Esophagus muscularis mucosa (tissue), 4 donors: ENCODE measurements at regions not wholly inside any gene's neighbourhood (a gene's known extent, or its start where the extent isn't known, plus 50 kb on each side); places are given as distances from the start of the nearest gene placed in this dataset.

Experiments used
- DNase-seq: peaks from one replicate; pipeline ENCODE4 v3.0.0-alpha.2; 2017; ENCODE audit errors: extremely low spot score
- H3K27ac ChIP-seq, 4 donors: fragments of 200-600 bp; sonication (generic); replicated peaks in 1 of 4; 1 replicate in 3 of 4; 2 replicates in 1 of 4; pipeline ENCODE4 v1.5.1; 2016 to 2019; ENCODE audit warnings: mild to moderate bottlenecking in 1 of 4
- H3K27me3 ChIP-seq, 4 donors: fragments of 200-600 bp; sonication (generic); one replicate each; pipeline versions ENCODE4 v1.5.1 to v1.6.0; 2016 to 2019
- H3K36me3 ChIP-seq, 4 donors: fragments of 200-600 bp; sonication (generic); one replicate each; pipeline ENCODE4 v1.5.1; 2016 to 2019
- H3K4me1 ChIP-seq, 4 donors: fragments of 200-600 bp; sonication (generic); one replicate each; pipeline ENCODE4 v1.5.1; 2016 to 2019
- H3K4me3 ChIP-seq, 4 donors: fragments of 200-600 bp; sonication (generic); 1 replicate in 2 of 4; 2 replicates in 2 of 4; pipeline ENCODE4 v1.5.1; 2016 to 2019; ENCODE audit warnings: mild to moderate bottlenecking in 4 of 4, moderate library complexity in 1 of 4
- H3K9me3 ChIP-seq, 4 donors: fragments of 200-600 bp; sonication (generic); 1 replicate in 3 of 4; 2 replicates in 1 of 4; pipeline ENCODE4 v1.5.1; 2016 to 2019
- EP300 ChIP-seq: sonication (generic); formaldehyde crosslinking; IDR thresholded peaks from one replicate; pipeline ENCODE4 v1.6.1; 2017; ENCODE audit warnings: antibody characterized with exemption
- POLR2A ChIP-seq: fragments of 450-650 bp; IDR thresholded peaks from one replicate; pipeline ENCODE4 v1.6.1; 2017; ENCODE audit warnings: antibody characterized with exemption, moderate library complexity, mild to moderate bottlenecking, low read depth
- POLR2AphosphoS5 ChIP-seq, 2 donors: sonication (generic); formaldehyde crosslinking; IDR thresholded peaks; one replicate each; pipeline ENCODE4 v1.6.1; 2017; ENCODE audit warnings: antibody characterized with exemption in 2 of 2
- WGBS: methylation state at CpG from one replicate; pipeline ENCODE4 v1.1.5; 2018; 5-methylcytosine and 5-hydroxymethylcytosine counted together
- intact Hi-C: fragments of 100-400 bp; cut with DNase I; formaldehyde crosslinking; loops from one replicate; pipeline ENCODE4 v1.15.1; 2023
- TF ChIP-seq, protein P1 (sequence below), 3 experiments: fragments of 200-600 bp in 2 of 3; fragments of 450-650 bp in 1 of 3; sonication (generic) in 2 of 3; IDR thresholded peaks; one replicate each; pipeline ENCODE4 v1.5.1; 2017 to 2019; ENCODE audit warnings: antibody characterized with exemption in 3 of 3, mild to moderate bottlenecking in 2 of 3, moderate library complexity in 1 of 3

DNA sequence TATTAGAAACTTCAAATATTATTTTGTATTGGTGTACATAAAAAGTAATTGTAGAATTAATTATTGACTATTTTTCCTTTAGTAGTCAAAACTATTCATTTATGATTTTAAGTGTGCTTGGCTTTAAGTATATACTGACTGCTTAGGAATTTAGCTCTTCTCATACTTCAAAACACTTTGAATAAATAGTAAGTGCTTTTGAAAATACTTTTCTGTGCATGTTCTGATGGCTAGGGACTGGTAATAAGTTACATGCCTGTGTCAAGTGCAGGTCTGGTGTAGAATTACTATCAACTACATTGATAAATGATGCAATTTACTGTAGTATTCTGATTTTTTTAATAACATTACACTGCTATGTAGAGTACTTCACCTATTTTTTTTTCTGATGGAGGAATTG lies 397.6 kb upstream of the SGO1 start:
- Histone ChIP-seq H3K4me1 (peaks cover 0 to 7% (median 2%) of the 10 kb centered on the region in 4 donors), H3K27me3 (no peaks in the 10 kb centered on the region), H3K4me3 (no peak overlapping the region), H3K9me3 (no peaks in the 10 kb centered on the region), H3K36me3 (no peaks in the 10 kb centered on the region), H3K27ac (no peak overlapping the region)
- TF ChIP-seq POLR2AphosphoS5 (IDR thresholded peaks at IDR 0.05) = no peak
- TF ChIP-seq, protein P1, sequence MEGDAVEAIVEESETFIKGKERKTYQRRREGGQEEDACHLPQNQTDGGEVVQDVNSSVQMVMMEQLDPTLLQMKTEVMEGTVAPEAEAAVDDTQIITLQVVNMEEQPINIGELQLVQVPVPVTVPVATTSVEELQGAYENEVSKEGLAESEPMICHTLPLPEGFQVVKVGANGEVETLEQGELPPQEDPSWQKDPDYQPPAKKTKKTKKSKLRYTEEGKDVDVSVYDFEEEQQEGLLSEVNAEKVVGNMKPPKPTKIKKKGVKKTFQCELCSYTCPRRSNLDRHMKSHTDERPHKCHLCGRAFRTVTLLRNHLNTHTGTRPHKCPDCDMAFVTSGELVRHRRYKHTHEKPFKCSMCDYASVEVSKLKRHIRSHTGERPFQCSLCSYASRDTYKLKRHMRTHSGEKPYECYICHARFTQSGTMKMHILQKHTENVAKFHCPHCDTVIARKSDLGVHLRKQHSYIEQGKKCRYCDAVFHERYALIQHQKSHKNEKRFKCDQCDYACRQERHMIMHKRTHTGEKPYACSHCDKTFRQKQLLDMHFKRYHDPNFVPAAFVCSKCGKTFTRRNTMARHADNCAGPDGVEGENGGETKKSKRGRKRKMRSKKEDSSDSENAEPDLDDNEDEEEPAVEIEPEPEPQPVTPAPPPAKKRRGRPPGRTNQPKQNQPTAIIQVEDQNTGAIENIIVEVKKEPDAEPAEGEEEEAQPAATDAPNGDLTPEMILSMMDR (IDR thresholded peaks at IDR 0.05) = no peak
- no peak for TF ChIP-seq POLR2A
- TF ChIP-seq EP300 = no peak
- intact Hi-C loops = no loop called here
- DNase-seq = no peak

DNA sequence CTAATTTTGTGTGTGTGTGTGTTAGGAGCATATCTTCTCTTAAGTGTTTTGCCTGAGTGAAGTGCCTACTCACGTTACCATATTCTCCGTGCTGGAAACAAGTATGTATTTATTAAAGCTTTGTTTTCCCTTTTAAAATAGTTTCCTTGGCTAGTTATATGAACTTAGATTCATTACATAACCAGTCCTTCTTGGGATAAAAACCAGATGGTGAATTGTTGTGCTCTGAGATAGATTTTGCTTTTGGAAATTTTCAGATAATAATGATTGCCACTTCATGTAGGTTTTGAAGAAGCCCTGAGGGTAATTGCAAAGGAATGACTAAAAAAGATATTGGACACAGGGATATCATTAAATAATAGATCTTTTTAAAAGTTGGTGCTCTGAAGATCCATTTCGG lies 390.2 kb upstream of the SGO1 start:
- Histone ChIP-seq H3K27me3 (no peaks in the 10 kb centered on the region), H3K4me1 (no peaks in the 10 kb centered on the region), H3K4me3 (no peak overlapping the region), H3K27ac (no peak overlapping the region), H3K9me3 (peaks cover 0 to 6% (median 0%) of the 10 kb centered on the region in 4 donors), H3K36me3 (no peaks in the 10 kb centered on the region)
- intact Hi-C loops = no loop called here
- TF ChIP-seq POLR2AphosphoS5 (IDR thresholded peaks at IDR 0.05) (no peak), POLR2A (no peak), EP300 (no peak)
- TF ChIP-seq, protein P1 (IDR thresholded peaks at IDR 0.05) = no peak
- WGBS = 69% methylated on average over 3 of the region's 3 CpGs
- no peak for DNase-seq

DNA sequence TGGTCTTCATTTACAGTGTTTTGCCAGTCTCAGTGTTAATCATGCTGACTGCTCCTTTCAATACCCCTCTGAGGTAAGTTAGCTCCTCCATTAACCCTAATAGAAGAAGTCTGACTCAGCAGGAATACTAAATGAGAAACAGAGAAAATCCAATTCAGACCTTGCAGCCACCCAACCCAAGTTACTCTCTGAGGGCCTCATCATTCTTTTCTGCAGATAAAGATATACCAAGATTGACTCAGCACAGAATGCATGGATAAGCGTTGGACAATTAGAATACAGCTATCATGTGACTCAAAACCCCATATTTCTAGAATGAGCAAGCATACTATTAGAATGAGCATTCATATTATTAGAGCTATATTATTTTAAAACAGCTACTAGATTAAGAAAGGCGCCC lies 389.1 kb upstream of the SGO1 start:
- no peaks in the 10 kb centered on the region for H3K27me3 ChIP-seq
- 94% methylated on average over 2 of the region's 2 CpGs for WGBS
- no peaks in the 10 kb centered on the region for H3K36me3 ChIP-seq
- peaks cover 0 to 6% (median 0%) of the 10 kb centered on the region in 4 donors for H3K9me3 ChIP-seq
- no peak overlapping the region for H3K27ac ChIP-seq
- DNase-seq = no peak
- TF ChIP-seq POLR2A (no peak), EP300 (no peak), POLR2AphosphoS5 (IDR thresholded peaks at IDR 0.05) (no peak)
- TF ChIP-seq, protein P1 (IDR thresholded peaks at IDR 0.05) = no peak
- intact Hi-C loops = no loop called here
- H3K4me1 ChIP-seq = no peaks in the 10 kb centered on the region
- no peak overlapping the region for H3K4me3 ChIP-seq

DNA sequence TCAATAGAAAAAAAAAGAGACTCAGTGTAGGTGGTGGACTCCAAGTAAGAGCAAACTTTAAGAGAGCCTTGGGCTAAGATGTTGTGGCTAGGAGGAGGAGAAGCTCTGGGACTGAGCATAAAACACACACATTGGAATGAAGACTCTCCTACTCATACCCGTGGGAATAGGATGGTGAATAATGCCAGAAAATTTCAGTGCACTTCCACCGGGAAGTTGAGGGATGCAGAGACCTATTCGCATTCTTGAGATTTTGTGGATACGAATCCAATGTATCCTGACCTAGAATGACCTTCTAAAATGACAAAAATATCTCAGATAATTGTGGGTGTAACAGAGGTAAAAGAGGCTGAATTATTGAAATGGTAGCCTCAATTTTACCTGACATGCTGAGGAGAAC lies 388.7 kb upstream of the SGO1 start:
- Histone ChIP-seq H3K4me1 (no peaks in the 10 kb centered on the region), H3K4me3 (no peak overlapping the region), H3K27me3 (no peaks in the 10 kb centered on the region), H3K36me3 (no peaks in the 10 kb centered on the region), H3K9me3 (peaks cover 0 to 6% (median 0%) of the 10 kb centered on the region in 4 donors), H3K27ac (no peak overlapping the region)
- DNase-seq = no peak
- TF ChIP-seq, protein P1 (IDR thresholded peaks at IDR 0.05) = no peak
- TF ChIP-seq POLR2AphosphoS5 (IDR thresholded peaks at IDR 0.05) (no peak), EP300 (no peak), POLR2A (no peak)
- intact Hi-C loops = no loop called here
- 65% methylated on average over 4 of the region's 4 CpGs for WGBS

DNA sequence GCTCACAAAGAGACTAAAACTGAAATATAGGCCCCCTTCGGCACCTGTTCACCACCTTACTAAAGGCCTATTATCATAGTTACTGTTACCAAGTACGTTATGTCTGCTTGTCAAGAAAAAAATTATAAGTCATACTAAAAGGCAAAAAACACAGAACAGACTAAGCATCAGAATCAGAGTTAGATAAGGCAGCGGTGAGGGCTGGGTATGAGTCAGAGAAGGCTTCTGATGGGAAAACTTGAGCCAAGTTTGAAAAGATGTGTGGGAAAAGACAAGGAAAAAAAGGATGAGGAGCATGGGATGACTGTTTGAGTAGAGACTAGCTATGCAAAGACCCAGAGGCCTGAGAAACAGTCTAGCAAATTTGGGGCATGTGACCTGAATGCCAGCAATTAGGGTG lies 387.2 kb upstream of the SGO1 start:
- H3K9me3 ChIP-seq = peaks cover 0 to 5% (median 0%) of the 10 kb centered on the region in 4 donors
- DNase-seq = no peak
- H3K27me3 ChIP-seq = no peaks in the 10 kb centered on the region
- 97% methylated on average over 3 of the region's 3 CpGs for WGBS
- H3K4me1 ChIP-seq = no peaks in the 10 kb centered on the region
- H3K36me3 ChIP-seq = no peaks in the 10 kb centered on the region
- intact Hi-C loops = no loop called here
- H3K27ac ChIP-seq = no peak overlapping the region
- no peak overlapping the region for H3K4me3 ChIP-seq
- TF ChIP-seq POLR2AphosphoS5 (IDR thresholded peaks at IDR 0.05) = no peak
- TF ChIP-seq POLR2A = no peak
- TF ChIP-seq EP300 = no peak
- TF ChIP-seq, protein P1 (IDR thresholded peaks at IDR 0.05) = no peak
